RWPE1 (cell line): ENCODE measurements at regions not wholly inside any gene's neighbourhood (a gene's known extent, or its start where the extent isn't known, plus 50 kb on each side); places are given as distances from the start of the nearest gene placed in this dataset.
"Not testable (repeated sequence)": the region's sequence is repeated elsewhere in the genome, so short reads cannot be mapped to it uniquely, and the experiment has no call there.

Source experiments
- CTCF ChIA-PET: fragments of 350-600 bp; sonication (Branson Sonifier 250); formaldehyde crosslinking; extraction: SDS; loops from one replicate; lab custom pipeline; 2021; lab: Yijun Ruan, JAX
- POLR2A ChIA-PET: fragments of 400-600 bp; formaldehyde crosslinking; extraction: SDS; loops from one replicate; lab custom pipeline; 2020; ENCODE audit warnings: antibody characterized with exemption; ENCODE audit not compliant: low non-redundant PET; lab: Yijun Ruan, JAX
- DNase-seq: peaks from one replicate; pipeline ENCODE4 v3.0.0; 2012; ENCODE audit warnings: low spot score
- H3K27ac ChIP-seq: fragments of 450-650 bp; 2 replicates; pipeline ENCODE4 v1.5.1; 2017
- CTCF ChIP-seq: fragments of 450-650 bp; conservative IDR thresholded peaks from 2 replicates; pipeline ENCODE4 v1.5.1; 2017; ENCODE audit warnings: low read depth, mild to moderate bottlenecking

GRCh38 chr2:66632882-66633281 lies 198.0 kb downstream of the MEIS1 start:
- DNase-seq, POLR2A ChIA-PET, H3K27ac ChIP-seq, CTCF ChIA-PET: not testable (repeated sequence)

- no peak overlapping the region for H3K27ac ChIP-seq
- POLR2A ChIA-PET: no interaction called here
- no peak for TF ChIP-seq CTCF
- CTCF ChIA-PET: interaction anchor here (0.7 kb wide), 1 partner anchor 127 kb away, joined by 5 read pairs; no protein-coding TSS in a partner anchor
- no peak for DNase-seq
Measured at GRCh38 chr2:66633631-66634030, 198.7 kb downstream of the MEIS1 start.

- CTCF ChIA-PET: no interaction called here
- no peak overlapping the region for H3K27ac ChIP-seq
- no peak for DNase-seq
- TF ChIP-seq CTCF: no peak
- POLR2A ChIA-PET: no interaction called here
Measured at GRCh38 chr2:66634784-66635183, 199.9 kb downstream of the MEIS1 start.

GRCh38 chr2:66641685-66642084 lies 206.8 kb downstream of the MEIS1 start:
- H3K27ac ChIP-seq: no peak overlapping the region
- CTCF ChIA-PET: no interaction called here
- POLR2A ChIA-PET: no interaction called here
- TF ChIP-seq CTCF: no peak
- DNase-seq: no peak

- DNase-seq, CTCF ChIA-PET, POLR2A ChIA-PET: not testable (repeated sequence)
Measured at GRCh38 chr2:66648081-66648480, 213.2 kb downstream of the MEIS1 start.

GRCh38 chr2:66649006-66649405 lies 214.1 kb downstream of the MEIS1 start:
- CTCF ChIA-PET: no interaction called here
- no peak for TF ChIP-seq CTCF
- POLR2A ChIA-PET: no interaction called here

More at GRCh38 chr2:66648081-66648480, 213.2 kb downstream of the MEIS1 start:
- H3K27ac ChIP-seq: not testable (repeated sequence)

GRCh38 chr2:66651295-66651694 lies 216.4 kb downstream of the MEIS1 start:
- TF ChIP-seq CTCF: no peak
- POLR2A ChIA-PET: no interaction called here
- no peak for DNase-seq
- no peak overlapping the region for H3K27ac ChIP-seq
- CTCF ChIA-PET: no interaction called here

More at GRCh38 chr2:66649006-66649405, 214.1 kb downstream of the MEIS1 start:
- DNase-seq: no peak
- no peak overlapping the region for H3K27ac ChIP-seq

GRCh38 chr2:66660804-66661203 lies 225.9 kb downstream of the MEIS1 start:
- ChIA-PET POLR2A (no interaction called here), CTCF (interaction anchor here (0.7 kb wide), 1 partner anchor 1083 kb away, joined by 3 read pairs; no protein-coding TSS in a partner anchor)
- no peak overlapping the region for H3K27ac ChIP-seq
- no peak for DNase-seq
- TF ChIP-seq CTCF: no peak
